Sigmoid colon (tissue), 6 donors: ENCODE measurements at regions not wholly inside any gene's neighbourhood (a gene's known extent, or its start where the extent isn't known, plus 50 kb on each side); places are given as distances from the start of the nearest gene placed in this dataset.

Experiments used
- DNase-seq: peaks from one replicate; pipeline ENCODE4 v3.0.0-alpha.2; 2019
- H3K27ac ChIP-seq, 4 donors: fragments of 200-600 bp; sonication (generic); one replicate each; pipeline ENCODE4 v1.5.1; 2016 to 2019; ENCODE audit warnings: mild to moderate bottlenecking in 1 of 4
- H3K27me3 ChIP-seq, 3 donors: fragments of 200-600 bp; sonication (generic); one replicate each; pipeline ENCODE4 v1.5.1; 2019; ENCODE audit warnings: mild to moderate bottlenecking in 1 of 3
- H3K36me3 ChIP-seq, 4 donors: fragments of 200-600 bp; sonication (generic); one replicate each; pipeline ENCODE4 v1.5.1; 2016 to 2019
- H3K4me1 ChIP-seq, 4 donors: fragments of 200-600 bp; sonication (generic); one replicate each; pipeline ENCODE4 v1.5.1; 2017 to 2019
- H3K4me3 ChIP-seq, 4 donors: fragments of 200-600 bp; sonication (generic); one replicate each; pipeline ENCODE4 v1.5.1; 2017 to 2019; ENCODE audit warnings: mild to moderate bottlenecking in 2 of 4, moderate library complexity in 1 of 4
- H3K9me3 ChIP-seq, 4 donors: fragments of 200-600 bp in 3 of 4; sonication (generic) in 3 of 4; one replicate each; pipeline versions ENCODE4 v1.5.1 to v1.6.1; 2013 to 2019
- EP300 ChIP-seq, 4 donors: sonication (generic); formaldehyde crosslinking; IDR thresholded peaks; one replicate each; pipeline ENCODE4 v1.6.1; 2017; ENCODE audit warnings: antibody characterized with exemption in 4 of 4
- POLR2A ChIP-seq, 2 donors: fragments of 450-650 bp; IDR thresholded peaks; one replicate each; pipeline ENCODE4 v1.6.1; 2016; ENCODE audit warnings: antibody characterized with exemption in 2 of 2, mild to moderate bottlenecking in 2 of 2, moderate library complexity in 2 of 2
- POLR2AphosphoS5 ChIP-seq, 4 donors: sonication (generic); formaldehyde crosslinking; IDR thresholded peaks; one replicate each; pipeline ENCODE4 v1.6.1; 2017; ENCODE audit warnings: antibody characterized with exemption in 4 of 4
- WGBS, 2 donors: extraction: QIAGEN DNeasy Blood & Tissue Kit; methylation state at CpG; one replicate each; pipeline ENCODE4 v1.1.7; 2013; 5-methylcytosine and 5-hydroxymethylcytosine counted together
- intact Hi-C: fragments of 100-400 bp; cut with DNase I; formaldehyde crosslinking; loops from one replicate; pipeline ENCODE4 v1.15.1; 2023
- TF ChIP-seq, protein P1 (sequence below), 4 experiments: fragments of 450-650 bp in 3 of 4; fragments of 200-600 bp in 1 of 4; IDR thresholded peaks; one replicate each; pipeline ENCODE4 v1.5.1; 2016 to 2019; ENCODE audit warnings: antibody characterized with exemption in 4 of 4, mild to moderate bottlenecking in 3 of 4, moderate library complexity in 2 of 4
- donor health status: healthy with polysubstance abuse.
- donor health status: healthy.

DNA sequence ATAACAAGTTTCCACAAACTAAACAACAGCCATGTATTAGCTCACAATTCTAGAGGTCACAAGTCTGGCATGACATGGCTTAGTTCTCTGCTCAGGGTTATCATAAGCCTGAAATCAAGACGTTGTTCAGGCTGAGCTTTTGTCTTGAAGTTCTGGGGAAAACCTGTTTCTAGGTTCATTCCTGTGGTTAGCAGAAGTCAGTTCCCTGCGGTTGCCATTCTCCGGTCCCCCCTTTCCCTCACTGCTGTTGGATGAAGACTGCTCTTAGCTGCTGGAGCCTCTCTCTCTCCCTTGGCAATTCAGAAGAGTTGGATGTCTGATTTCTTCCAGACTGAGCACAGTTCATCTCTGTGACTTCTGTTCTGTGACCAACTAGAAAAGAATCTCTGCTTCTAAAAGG is 962.6 kb downstream of the PCDH7 start:
- no peaks in the 10 kb centered on the region for H3K27me3 ChIP-seq
- no peak for DNase-seq
- TF ChIP-seq, protein P1, sequence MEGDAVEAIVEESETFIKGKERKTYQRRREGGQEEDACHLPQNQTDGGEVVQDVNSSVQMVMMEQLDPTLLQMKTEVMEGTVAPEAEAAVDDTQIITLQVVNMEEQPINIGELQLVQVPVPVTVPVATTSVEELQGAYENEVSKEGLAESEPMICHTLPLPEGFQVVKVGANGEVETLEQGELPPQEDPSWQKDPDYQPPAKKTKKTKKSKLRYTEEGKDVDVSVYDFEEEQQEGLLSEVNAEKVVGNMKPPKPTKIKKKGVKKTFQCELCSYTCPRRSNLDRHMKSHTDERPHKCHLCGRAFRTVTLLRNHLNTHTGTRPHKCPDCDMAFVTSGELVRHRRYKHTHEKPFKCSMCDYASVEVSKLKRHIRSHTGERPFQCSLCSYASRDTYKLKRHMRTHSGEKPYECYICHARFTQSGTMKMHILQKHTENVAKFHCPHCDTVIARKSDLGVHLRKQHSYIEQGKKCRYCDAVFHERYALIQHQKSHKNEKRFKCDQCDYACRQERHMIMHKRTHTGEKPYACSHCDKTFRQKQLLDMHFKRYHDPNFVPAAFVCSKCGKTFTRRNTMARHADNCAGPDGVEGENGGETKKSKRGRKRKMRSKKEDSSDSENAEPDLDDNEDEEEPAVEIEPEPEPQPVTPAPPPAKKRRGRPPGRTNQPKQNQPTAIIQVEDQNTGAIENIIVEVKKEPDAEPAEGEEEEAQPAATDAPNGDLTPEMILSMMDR (IDR thresholded peaks at IDR 0.05), result no peak
- TF ChIP-seq POLR2AphosphoS5 (IDR thresholded peaks at IDR 0.05) (no peak), POLR2A (IDR thresholded peaks at IDR 0.05) (no peak), EP300 (IDR thresholded peaks at IDR 0.05) (no peak)
- no peak overlapping the region for H3K4me3 ChIP-seq
- WGBS, 2 donors, result 80% methylated on average over 3 of the region's 3 CpGs
- no peaks in the 10 kb centered on the region for H3K36me3 ChIP-seq
- intact Hi-C loops, result no loop called here
- H3K4me1 ChIP-seq, result no peaks in the 10 kb centered on the region
- no peak overlapping the region for H3K27ac ChIP-seq
- H3K9me3 ChIP-seq, result no peaks in the 10 kb centered on the region

- TF ChIP-seq, protein P1 (IDR thresholded peaks at IDR 0.05), result no peak
- TF ChIP-seq EP300 (IDR thresholded peaks at IDR 0.05), result no peak
- TF ChIP-seq POLR2AphosphoS5 (IDR thresholded peaks at IDR 0.05), result no peak
- TF ChIP-seq POLR2A (IDR thresholded peaks at IDR 0.05), result no peak
- Histone ChIP-seq H3K36me3 (no peaks in the 10 kb centered on the region), H3K27me3 (no peaks in the 10 kb centered on the region), H3K4me3 (no peak overlapping the region), H3K4me1 (no peaks in the 10 kb centered on the region), H3K9me3 (no peaks in the 10 kb centered on the region), H3K27ac (no peak overlapping the region)
- WGBS, 2 donors, result 29 to 60% methylated on average over 3 of the region's 3 CpGs
- intact Hi-C loops, result no loop called here
- DNase-seq, result no peak
These were observed 967.7 kb downstream of the PCDH7 start for GRCh38 chr4:31687717-31688342.

DNA sequence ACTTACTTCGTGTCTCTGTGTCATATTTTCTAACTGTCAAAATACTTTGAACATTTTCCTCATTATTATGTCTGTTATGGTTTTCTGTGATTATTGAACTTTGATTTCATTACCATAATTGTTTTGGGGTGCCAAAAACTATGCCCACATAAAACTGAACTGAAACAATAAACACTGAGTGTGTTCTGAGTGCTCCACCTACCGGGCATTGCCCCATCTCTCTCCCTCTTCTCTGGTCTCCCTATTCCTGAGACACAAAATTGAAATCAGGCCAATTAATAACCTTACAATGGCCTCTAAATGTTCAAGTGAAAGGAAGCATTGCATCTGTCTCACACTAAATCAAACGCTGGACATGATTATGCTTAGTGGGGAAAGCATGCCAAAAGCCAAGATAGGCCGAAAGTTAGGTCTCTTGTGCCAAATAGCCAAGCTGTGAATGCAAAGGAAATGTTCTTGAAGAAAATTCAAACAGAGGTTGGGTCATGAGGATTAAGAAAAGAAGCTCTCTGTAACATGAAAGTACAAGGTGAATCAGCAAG is 972.3 kb downstream of the PCDH7 start:
- H3K9me3 ChIP-seq, result no peaks in the 10 kb centered on the region
- H3K36me3 ChIP-seq, result no peaks in the 10 kb centered on the region
- no peaks in the 10 kb centered on the region for H3K27me3 ChIP-seq
- intact Hi-C loops, result no loop called here
- 62 to 80% methylated on average over 4 of the region's 4 CpGs for WGBS, 2 donors
- H3K4me3 ChIP-seq, result no peak overlapping the region
- no peak for DNase-seq
- TF ChIP-seq EP300 (IDR thresholded peaks at IDR 0.05), result no peak
- TF ChIP-seq POLR2AphosphoS5 (IDR thresholded peaks at IDR 0.05), result no peak
- no peak for TF ChIP-seq POLR2A (IDR thresholded peaks at IDR 0.05)
- TF ChIP-seq, protein P1 (IDR thresholded peaks at IDR 0.05), result no peak
- H3K27ac ChIP-seq, result no peak overlapping the region
- H3K4me1 ChIP-seq, result no peaks in the 10 kb centered on the region

- Histone ChIP-seq H3K36me3 (no peaks in the 10 kb centered on the region), H3K27ac (no peak overlapping the region), H3K27me3 (no peaks in the 10 kb centered on the region), H3K4me1 (no peaks in the 10 kb centered on the region), H3K4me3 (no peak overlapping the region), H3K9me3 (no peaks in the 10 kb centered on the region)
- 93 to 94% methylated on average over 16 of the region's 16 CpGs for WGBS, 2 donors
- TF ChIP-seq EP300 (IDR thresholded peaks at IDR 0.05) (no peak), POLR2AphosphoS5 (IDR thresholded peaks at IDR 0.05) (no peak), POLR2A (IDR thresholded peaks at IDR 0.05) (no peak)
- TF ChIP-seq, protein P1 (IDR thresholded peaks at IDR 0.05), result no peak
- intact Hi-C loops, result no loop called here
- DNase-seq, result no peak
These were observed 981.1 kb downstream of the PCDH7 start for GRCh38 chr4:31701256-31701655.

GRCh38 chr4:31702326-31702725 is 982.2 kb downstream of the PCDH7 start:
- Histone ChIP-seq H3K4me1 (no peaks in the 10 kb centered on the region), H3K9me3 (no peaks in the 10 kb centered on the region), H3K4me3 (no peak overlapping the region), H3K27ac (no peak overlapping the region), H3K27me3 (no peaks in the 10 kb centered on the region), H3K36me3 (no peaks in the 10 kb centered on the region)
- DNase-seq, result no peak
- TF ChIP-seq, protein P1 (IDR thresholded peaks at IDR 0.05), result no peak
- TF ChIP-seq EP300 (IDR thresholded peaks at IDR 0.05) (no peak), POLR2A (IDR thresholded peaks at IDR 0.05) (no peak), POLR2AphosphoS5 (IDR thresholded peaks at IDR 0.05) (no peak)
- intact Hi-C loops, result no loop called here
- 86 to 88% methylated on average over 2 of the region's 2 CpGs for WGBS, 2 donors
